Testis (tissue), 2 donors: ENCODE measurements at regions not wholly inside any gene's neighbourhood (a gene's known extent, or its start where the extent isn't known, plus 50 kb on each side); places are given as distances from the start of the nearest gene placed in this dataset.
"Not testable (repeated sequence)": the region's sequence is repeated elsewhere in the genome, so short reads cannot be mapped to it uniquely, and the experiment has no call there.

Experiments
- DNase-seq: peaks from one replicate; pipeline ENCODE4 v3.0.0-alpha.2; 2019
- H3K27ac ChIP-seq, 2 donors: fragments of 200-600 bp; sonication (generic); one replicate each; pipeline ENCODE4 v1.5.1; 2019
- H3K27me3 ChIP-seq: fragments of 200-600 bp; sonication (generic); one replicate; pipeline ENCODE4 v1.5.1; 2019
- H3K36me3 ChIP-seq: fragments of 200-600 bp; sonication (generic); one replicate; pipeline ENCODE4 v1.5.1; 2017; ENCODE audit warnings: low read depth; ENCODE audit errors: missing control alignments
- H3K4me1 ChIP-seq: fragments of 200-600 bp; sonication (generic); one replicate; pipeline ENCODE4 v1.5.1; 2019
- H3K4me3 ChIP-seq, 2 donors: fragments of 200-600 bp; sonication (generic); one replicate each; pipeline ENCODE4 v1.5.1; 2017 to 2019
- H3K9me3 ChIP-seq: fragments of 200-600 bp; sonication (generic); one replicate; pipeline ENCODE4 v1.5.1; 2017
- CTCF ChIP-seq, 3 experiments: fragments of 450-650 bp in 2 of 3; fragments of 200-600 bp in 1 of 3; sonication (generic) in 1 of 3; IDR thresholded peaks; one replicate each; pipeline ENCODE4 v1.5.1; 2016 to 2019; ENCODE audit warnings: antibody characterized with exemption in 3 of 3, mild to moderate bottlenecking in 2 of 3, moderate library complexity in 1 of 3
- POLR2A ChIP-seq: fragments of 450-650 bp; IDR thresholded peaks from one replicate; pipeline ENCODE4 v1.6.1; 2017; ENCODE audit warnings: antibody characterized with exemption, mild to moderate bottlenecking, moderate library complexity
- WGBS, 2 donors: methylation state at CpG; one replicate each; pipeline ENCODE4 v1.1.5; 2018; 5-methylcytosine and 5-hydroxymethylcytosine counted together
- intact Hi-C: fragments of 100-400 bp; cut with DNase I; formaldehyde crosslinking; loops from one replicate; pipeline ENCODE4 v1.15.1; 2023; ENCODE audit warnings: low total_unique reads

GRCh38 chr4:17012451-17012850 lies 114.0 kb upstream of the LDB2 start:
- no peaks in the 10 kb centered on the region for H3K9me3 ChIP-seq
- intact Hi-C loops: no loop called here
- H3K4me1 ChIP-seq: no peaks in the 10 kb centered on the region
- no peak for TF ChIP-seq POLR2A
- no peak for TF ChIP-seq CTCF (IDR thresholded peaks at IDR 0.05)
- DNase-seq: no peak
- H3K4me3 ChIP-seq: no peak overlapping the region
- no peak overlapping the region for H3K27ac ChIP-seq
- no peaks in the 10 kb centered on the region for H3K36me3 ChIP-seq
- 78 to 83% methylated on average over 3 of the region's 3 CpGs for WGBS, 2 donors
- no peaks in the 10 kb centered on the region for H3K27me3 ChIP-seq

- no peaks in the 10 kb centered on the region for H3K27me3 ChIP-seq
- WGBS, 2 donors: 58 to 77% methylated on average over 13 of the region's 13 CpGs
- intact Hi-C loops: no loop called here
Observed at GRCh38 chr4:17010426-17011087, 112.1 kb upstream of the LDB2 start.

GRCh38 chr4:17009871-17010367 lies 111.5 kb upstream of the LDB2 start:
- no peaks in the 10 kb centered on the region for H3K9me3 ChIP-seq
- TF ChIP-seq POLR2A (no peak), CTCF (IDR thresholded peaks at IDR 0.05) (no peak)
- WGBS, 2 donors: 55 to 72% methylated on average over 10 of the region's 10 CpGs
- H3K4me3 ChIP-seq: no peak overlapping the region
- intact Hi-C loops: no loop called here
- H3K36me3 ChIP-seq: no peaks in the 10 kb centered on the region
- no peak overlapping the region for H3K27ac ChIP-seq
- H3K4me1 ChIP-seq: no peaks in the 10 kb centered on the region
- no peak for DNase-seq
- no peaks in the 10 kb centered on the region for H3K27me3 ChIP-seq

More at GRCh38 chr4:17010426-17011087, 112.1 kb upstream of the LDB2 start:
- Histone ChIP-seq H3K27ac (no peak overlapping the region), H3K4me3 (no peak overlapping the region), H3K4me1 (no peaks in the 10 kb centered on the region), H3K36me3 (no peaks in the 10 kb centered on the region), H3K9me3 (no peaks in the 10 kb centered on the region)
- DNase-seq: no peak
- no peak for TF ChIP-seq POLR2A
- no peak for TF ChIP-seq CTCF (IDR thresholded peaks at IDR 0.05)

GRCh38 chr4:17008834-17009345 lies 110.4 kb upstream of the LDB2 start:
- no peaks in the 10 kb centered on the region for H3K4me1 ChIP-seq
- H3K4me3 ChIP-seq: no peak overlapping the region
- H3K36me3 ChIP-seq: no peaks in the 10 kb centered on the region
- TF ChIP-seq POLR2A: no peak
- no peak for TF ChIP-seq CTCF (IDR thresholded peaks at IDR 0.05)
- no peak for DNase-seq
- H3K27ac ChIP-seq: no peak overlapping the region
- intact Hi-C loops: no loop called here
- no peaks in the 10 kb centered on the region for H3K27me3 ChIP-seq
- no peaks in the 10 kb centered on the region for H3K9me3 ChIP-seq
- WGBS, 2 donors: 85 to 93% methylated on average over 2 of the region's 2 CpGs

- intact Hi-C loops, H3K27ac ChIP-seq: not testable (repeated sequence)
Observed at GRCh38 chr4:17003606-17004392, 105.4 kb upstream of the LDB2 start.

More at GRCh38 chr4:17003606-17004392, 105.4 kb upstream of the LDB2 start:
- not testable (repeated sequence) for H3K4me1 ChIP-seq, H3K9me3 ChIP-seq, H3K36me3 ChIP-seq, H3K4me3 ChIP-seq, DNase-seq, H3K27me3 ChIP-seq
- 89 to 91% methylated on average over 16 of the region's 16 CpGs for WGBS, 2 donors
